Lung (tissue), 11 donors: ENCODE measurements at regions not wholly inside any gene's neighbourhood (a gene's known extent, or its start where the extent isn't known, plus 50 kb on each side); places are given as distances from the start of the nearest gene placed in this dataset.

Experiments used
- ATAC-seq: fragments of 200-7000 bp; cut with Tn5 transposase; one replicate; pipeline ENCODE4 v1.9.1; 2020; ENCODE audit warnings: moderate number of reproducible peaks; ENCODE audit not compliant: insufficient read depth, low FRiP score
- DNase-seq, 3 donors: peaks; one replicate each; pipeline ENCODE4 v3.0.0-alpha.2; 2013 to 2017
- H3K27ac ChIP-seq, 2 donors: one replicate each; pipeline ENCODE4 v1.5.1; 2013; ENCODE audit warnings: mild to moderate bottlenecking in 2 of 2, moderate library complexity in 2 of 2, control low read depth in 1 of 2, inconsistent platforms in 1 of 2, low read depth in 1 of 2, low read length in 1 of 2
- H3K27me3 ChIP-seq, 3 donors: one replicate each; pipeline ENCODE4 v1.5.1; 2013; ENCODE audit warnings: low read length in 2 of 3; ENCODE audit not compliant: control insufficient read depth in 3 of 3, insufficient read depth in 3 of 3
- H3K36me3 ChIP-seq, 4 donors: one replicate each; pipeline ENCODE4 v1.5.1; 2013; ENCODE audit warnings: low read length in 4 of 4, mild to moderate bottlenecking in 1 of 4, moderate library complexity in 1 of 4; ENCODE audit not compliant: control insufficient read depth in 4 of 4, insufficient read depth in 4 of 4
- H3K4me1 ChIP-seq, 5 donors: one replicate each; pipeline ENCODE4 v1.5.1; 2013; ENCODE audit warnings: low read length in 5 of 5, mild to moderate bottlenecking in 2 of 5, moderate library complexity in 1 of 5; ENCODE audit not compliant: control insufficient read depth in 5 of 5, insufficient read depth in 5 of 5
- H3K4me3 ChIP-seq: one replicate; pipeline ENCODE4 v1.5.1; 2013; ENCODE audit warnings: mild to moderate bottlenecking, control low read depth, moderate library complexity
- H3K9ac ChIP-seq, 2 donors: one replicate each; pipeline ENCODE4 v1.5.1; 2013; ENCODE audit warnings: low read length in 2 of 2, control low read depth in 1 of 2; ENCODE audit not compliant: insufficient read depth in 1 of 2
- H3K9me3 ChIP-seq, 4 donors: one replicate each; pipeline ENCODE4 v1.5.1; 2013; ENCODE audit warnings: low read length in 3 of 4, mild to moderate bottlenecking in 1 of 4, moderate library complexity in 1 of 4; ENCODE audit not compliant: control insufficient read depth in 4 of 4, insufficient read depth in 3 of 4
- CTCF ChIP-seq: IDR thresholded peaks from 2 replicates; pipeline ENCODE4 v1.5.1; 2012; ENCODE audit warnings: mild to moderate bottlenecking; ENCODE audit errors: control extremely low read depth, extremely low read depth
- WGBS, 2 donors: extraction: QIAGEN DNeasy Blood & Tissue Kit; methylation state at CpG; one replicate each; pipeline ENCODE4 v1.1.7; 2013; 5-methylcytosine and 5-hydroxymethylcytosine counted together
- donor health status: control.
- donor health status: control.
- donor health status: Bipolar disorder and iron deficiency.
- donor health status: healthy.
- donor health status: DM: yes; HTN: yes; CAD: no.

- Histone ChIP-seq H3K9ac (no peak overlapping the region), H3K4me3 (no peak overlapping the region), H3K4me1 (no peaks in the 10 kb centered on the region), H3K27ac (no peak overlapping the region), H3K27me3 (no peaks in the 10 kb centered on the region), H3K36me3 (no peaks in the 10 kb centered on the region), H3K9me3 (no peaks in the 10 kb centered on the region)
- no peak for TF ChIP-seq CTCF
- no peak for DNase-seq
- ATAC-seq, result no peak
These were observed 60.3 kb upstream of the TP63 start for GRCh38 chr3:189570916-189571315.

- no peak for TF ChIP-seq CTCF
- H3K4me1 ChIP-seq, result no peaks in the 10 kb centered on the region
- H3K9ac ChIP-seq, result no peak overlapping the region
- WGBS, 2 donors, result 61 to 82% methylated on average over 2 of the region's 2 CpGs
- no peak overlapping the region for H3K4me3 ChIP-seq
- H3K27me3 ChIP-seq, result no peaks in the 10 kb centered on the region
- H3K9me3 ChIP-seq, result no peaks in the 10 kb centered on the region
- H3K36me3 ChIP-seq, result no peaks in the 10 kb centered on the region
- DNase-seq (no peak), ATAC-seq (no peak)
- H3K27ac ChIP-seq, result no peak overlapping the region
These were observed 58.9 kb upstream of the TP63 start for GRCh38 chr3:189572249-189572648.

- DNase-seq (no peak), ATAC-seq (no peak)
- no peaks in the 10 kb centered on the region for H3K4me1 ChIP-seq
- H3K9ac ChIP-seq, result no peak overlapping the region
- no peaks in the 10 kb centered on the region for H3K9me3 ChIP-seq
- no peaks in the 10 kb centered on the region for H3K36me3 ChIP-seq
- no peak for TF ChIP-seq CTCF
- H3K4me3 ChIP-seq, result no peak overlapping the region
- H3K27ac ChIP-seq, result no peak overlapping the region
- no peaks in the 10 kb centered on the region for H3K27me3 ChIP-seq
These were observed 58.2 kb upstream of the TP63 start for GRCh38 chr3:189573004-189573403.

- no peak overlapping the region for H3K4me3 ChIP-seq
- H3K36me3 ChIP-seq, result no peaks in the 10 kb centered on the region
- no peak for DNase-seq
- no peak for TF ChIP-seq CTCF
- H3K4me1 ChIP-seq, result no peaks in the 10 kb centered on the region
- WGBS, 2 donors, result 67 to 76% methylated on average over 1 of the region's 1 CpG
- no peaks in the 10 kb centered on the region for H3K9me3 ChIP-seq
- no peak for ATAC-seq
- H3K27ac ChIP-seq, result no peak overlapping the region
- no peaks in the 10 kb centered on the region for H3K27me3 ChIP-seq
- no peak overlapping the region for H3K9ac ChIP-seq
These were observed 54.7 kb upstream of the TP63 start for GRCh38 chr3:189576486-189576885.
